Body of pancreas (tissue), 4 donors: ENCODE measurements at regions not wholly inside any gene's neighbourhood (a gene's known extent, or its start where the extent isn't known, plus 50 kb on each side); places are given as distances from the start of the nearest gene placed in this dataset.

ENCODE experiments used
- ATAC-seq: fragments of 150-250 bp; one replicate; pipeline ENCODE4 v1.9.1; 2016
- DNase-seq, 4 donors: peaks; one replicate each; pipeline ENCODE4 v3.0.0-alpha.2; 2019
- H3K27ac ChIP-seq, 4 donors: fragments of 200-600 bp; sonication (generic); 1 replicate in 3 of 4; 2 replicates in 1 of 4; pipeline versions ENCODE4 v1.5.1 to v1.6.1; 2016 to 2019; ENCODE audit warnings: mild to moderate bottlenecking in 1 of 4, mixed read lengths in 1 of 4, moderate library complexity in 1 of 4
- H3K27me3 ChIP-seq, 2 donors: fragments of 200-600 bp; sonication (generic); one replicate each; pipeline ENCODE4 v1.6.0; 2016; ENCODE audit warnings: mild to moderate bottlenecking in 1 of 2
- H3K36me3 ChIP-seq, 2 donors: fragments of 200-600 bp; sonication (generic); replicated peaks in 1 of 2; 2 replicates each; pipeline ENCODE4 v1.5.1; 2016; ENCODE audit warnings: low read depth in 2 of 2; ENCODE audit not compliant: insufficient read depth in 1 of 2
- H3K4me1 ChIP-seq: fragments of 200-600 bp; sonication (generic); one replicate; pipeline ENCODE4 v1.6.0; 2016
- H3K4me3 ChIP-seq, 2 donors: fragments of 200-600 bp; sonication (generic); 1 replicate in 1 of 2; 2 replicates in 1 of 2; pipeline ENCODE4 v1.5.1; 2016 to 2019
- H3K9me3 ChIP-seq, 3 donors: fragments of 200-600 bp; sonication (generic); 1 replicate in 2 of 3; 2 replicates in 1 of 3; pipeline ENCODE4 v1.5.1; 2016
- POLR2A ChIP-seq, 3 donors: fragments of 450-650 bp; IDR thresholded peaks; one replicate each; pipeline ENCODE4 v1.6.1; 2016; ENCODE audit warnings: antibody characterized with exemption in 3 of 3, mild to moderate bottlenecking in 2 of 3
- WGBS, 2 donors: methylation state at CpG; one replicate each; pipeline ENCODE4 v1.1.5; 2017; 5-methylcytosine and 5-hydroxymethylcytosine counted together
- intact Hi-C: fragments of 100-400 bp; cut with DNase I; formaldehyde crosslinking; loops from one replicate; pipeline ENCODE4 v1.15.1; 2023
- TF ChIP-seq, protein P1 (sequence below), 7 experiments: fragments of 450-650 bp in 4 of 7; fragments of 200-600 bp in 3 of 7; sonication (generic) in 3 of 7; IDR thresholded peaks; one replicate each; pipeline ENCODE4 v1.5.1; 2016 to 2019; ENCODE audit warnings: antibody characterized with exemption in 7 of 7

DNA sequence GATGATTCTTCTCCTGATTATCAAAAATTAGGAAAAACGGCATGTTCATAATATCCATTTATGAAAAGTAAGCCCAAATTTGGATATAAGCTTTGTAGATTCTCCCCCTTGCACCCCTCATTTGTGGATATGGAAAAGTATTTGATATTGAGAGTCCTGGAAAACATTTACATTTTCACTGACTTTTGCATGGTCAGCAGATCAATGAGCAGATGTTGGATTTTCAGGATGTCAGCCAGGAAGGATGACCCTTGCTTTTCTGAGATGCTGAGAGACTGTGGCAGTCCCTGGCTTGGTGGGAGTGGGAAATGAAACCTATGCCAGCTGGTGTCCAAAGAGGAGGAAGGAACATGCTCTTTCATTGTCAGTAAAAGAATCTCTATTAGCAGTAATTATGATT is 410.8 kb downstream of the DMAC1 start:
- H3K4me3 ChIP-seq = no peak overlapping the region
- 75 to 89% methylated on average over 1 of the region's 1 CpG for WGBS, 2 donors
- H3K4me1 ChIP-seq = no peaks in the 10 kb centered on the region
- H3K27me3 ChIP-seq = no peaks in the 10 kb centered on the region
- DNase-seq (no peak), ATAC-seq (no peak)
- no peaks in the 10 kb centered on the region for H3K36me3 ChIP-seq
- TF ChIP-seq POLR2A (IDR thresholded peaks at IDR 0.05) = no peak
- TF ChIP-seq, protein P1, sequence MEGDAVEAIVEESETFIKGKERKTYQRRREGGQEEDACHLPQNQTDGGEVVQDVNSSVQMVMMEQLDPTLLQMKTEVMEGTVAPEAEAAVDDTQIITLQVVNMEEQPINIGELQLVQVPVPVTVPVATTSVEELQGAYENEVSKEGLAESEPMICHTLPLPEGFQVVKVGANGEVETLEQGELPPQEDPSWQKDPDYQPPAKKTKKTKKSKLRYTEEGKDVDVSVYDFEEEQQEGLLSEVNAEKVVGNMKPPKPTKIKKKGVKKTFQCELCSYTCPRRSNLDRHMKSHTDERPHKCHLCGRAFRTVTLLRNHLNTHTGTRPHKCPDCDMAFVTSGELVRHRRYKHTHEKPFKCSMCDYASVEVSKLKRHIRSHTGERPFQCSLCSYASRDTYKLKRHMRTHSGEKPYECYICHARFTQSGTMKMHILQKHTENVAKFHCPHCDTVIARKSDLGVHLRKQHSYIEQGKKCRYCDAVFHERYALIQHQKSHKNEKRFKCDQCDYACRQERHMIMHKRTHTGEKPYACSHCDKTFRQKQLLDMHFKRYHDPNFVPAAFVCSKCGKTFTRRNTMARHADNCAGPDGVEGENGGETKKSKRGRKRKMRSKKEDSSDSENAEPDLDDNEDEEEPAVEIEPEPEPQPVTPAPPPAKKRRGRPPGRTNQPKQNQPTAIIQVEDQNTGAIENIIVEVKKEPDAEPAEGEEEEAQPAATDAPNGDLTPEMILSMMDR (IDR thresholded peaks at IDR 0.05) = no peak
- H3K9me3 ChIP-seq = no peaks in the 10 kb centered on the region
- intact Hi-C loops = no loop called here
- no peak overlapping the region for H3K27ac ChIP-seq

DNA sequence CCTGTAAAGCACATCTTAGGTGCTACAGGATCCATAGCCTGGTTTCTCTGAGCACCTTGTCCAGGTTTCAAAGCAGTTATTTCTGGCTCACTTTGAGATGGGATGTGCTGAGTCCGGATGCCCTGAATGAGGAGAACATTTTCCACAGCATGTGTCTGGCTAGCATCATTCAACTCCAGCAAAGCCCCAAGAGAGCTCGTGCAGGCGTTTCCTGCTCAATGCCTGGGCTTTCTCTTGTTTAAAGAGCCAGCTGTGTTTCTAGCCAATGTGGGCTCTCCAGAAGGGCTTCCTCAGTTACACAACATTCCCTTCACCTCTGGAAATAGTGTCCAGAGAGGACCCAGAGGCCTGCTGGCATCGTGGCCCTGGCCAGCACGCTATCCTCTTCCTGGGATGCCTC is 411.7 kb downstream of the DMAC1 start:
- WGBS, 2 donors = 51 to 64% methylated on average over 5 of the region's 5 CpGs
- H3K27me3 ChIP-seq = no peaks in the 10 kb centered on the region
- no peak for TF ChIP-seq POLR2A (IDR thresholded peaks at IDR 0.05)
- TF ChIP-seq, protein P1 (IDR thresholded peaks at IDR 0.05) = no peak

DNA sequence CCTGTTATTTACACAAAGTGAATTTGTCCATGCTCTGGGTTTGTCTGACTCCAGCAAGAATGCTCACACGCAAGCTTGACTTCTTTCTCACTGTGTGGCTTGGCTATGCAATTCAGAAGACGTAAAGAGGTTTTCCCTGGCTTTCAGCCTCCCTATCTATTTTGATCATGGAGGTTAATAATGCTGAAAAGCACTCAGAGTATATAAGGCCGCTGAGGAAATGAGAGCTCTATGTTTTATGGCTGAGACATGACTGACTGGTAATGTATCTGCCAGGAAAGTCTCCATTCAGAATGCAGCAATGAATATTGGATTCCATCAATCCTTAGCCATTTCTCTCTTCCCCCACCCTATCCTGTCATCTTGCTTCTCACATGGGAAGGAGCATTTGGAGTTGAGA is 417.3 kb downstream of the DMAC1 start:
- no peak for TF ChIP-seq POLR2A (IDR thresholded peaks at IDR 0.05)
- TF ChIP-seq, protein P1 (IDR thresholded peaks at IDR 0.05) = no peak
- H3K27me3 ChIP-seq = no peaks in the 10 kb centered on the region
- 70 to 73% methylated on average over 3 of the region's 3 CpGs for WGBS, 2 donors
- no peaks in the 10 kb centered on the region for H3K36me3 ChIP-seq
- no peak overlapping the region for H3K27ac ChIP-seq
- intact Hi-C loops = no loop called here
- no peak overlapping the region for H3K4me3 ChIP-seq
- H3K4me1 ChIP-seq = no peaks in the 10 kb centered on the region
- ATAC-seq = no peak
- H3K9me3 ChIP-seq = no peaks in the 10 kb centered on the region
- no peak for DNase-seq

More for the DNA sequence above, 411.7 kb downstream of the DMAC1 start:
- no peaks in the 10 kb centered on the region for H3K9me3 ChIP-seq
- no peak overlapping the region for H3K27ac ChIP-seq
- H3K4me3 ChIP-seq = no peak overlapping the region
- ATAC-seq (no peak), DNase-seq (no peak)
- H3K4me1 ChIP-seq = no peaks in the 10 kb centered on the region
- no peaks in the 10 kb centered on the region for H3K36me3 ChIP-seq
- intact Hi-C loops = no loop called here

- no peaks in the 10 kb centered on the region for H3K4me1 ChIP-seq
- intact Hi-C loops = no loop called here
- WGBS, 2 donors = 55 to 59% methylated on average over 2 of the region's 2 CpGs
- DNase-seq = no peak
- H3K4me3 ChIP-seq = no peak overlapping the region
- H3K27ac ChIP-seq = no peak overlapping the region
- TF ChIP-seq POLR2A (IDR thresholded peaks at IDR 0.05) = no peak
- TF ChIP-seq, protein P1 (IDR thresholded peaks at IDR 0.05) = no peak
- no peak for ATAC-seq
- H3K36me3 ChIP-seq = no peaks in the 10 kb centered on the region
- no peaks in the 10 kb centered on the region for H3K27me3 ChIP-seq
- peaks cover 0 to 8% (median 0%) of the 10 kb centered on the region in 3 donors for H3K9me3 ChIP-seq
Measured at GRCh38 chr9:7377489-7377888, 422.1 kb downstream of the DMAC1 start.

DNA sequence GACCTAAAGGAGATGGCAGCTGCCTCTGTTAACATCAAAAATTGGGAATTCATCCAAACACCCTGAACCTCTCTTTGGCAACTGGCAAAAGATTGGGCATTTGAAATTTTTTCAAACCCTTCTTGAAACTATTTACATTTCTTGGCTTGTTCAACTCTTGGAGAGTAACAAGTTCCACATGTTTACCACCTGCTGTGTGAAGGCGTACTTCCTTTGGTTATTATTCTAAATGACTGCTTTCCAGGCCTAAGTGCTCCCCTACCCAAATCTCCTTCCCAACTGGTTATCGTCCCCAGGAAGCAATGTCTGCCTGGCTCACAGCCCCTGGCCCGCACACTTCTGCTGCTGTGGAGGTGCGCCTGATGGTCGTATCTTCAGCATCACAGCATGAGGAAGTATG is 422.7 kb downstream of the DMAC1 start:
- H3K36me3 ChIP-seq = no peaks in the 10 kb centered on the region
- ATAC-seq (no peak), DNase-seq (no peak)
- peaks cover 0 to 8% (median 0%) of the 10 kb centered on the region in 3 donors for H3K9me3 ChIP-seq
- no peak overlapping the region for H3K27ac ChIP-seq
- intact Hi-C loops = no loop called here
- TF ChIP-seq, protein P1 (IDR thresholded peaks at IDR 0.05) = no peak
- TF ChIP-seq POLR2A (IDR thresholded peaks at IDR 0.05) = no peak
- no peaks in the 10 kb centered on the region for H3K4me1 ChIP-seq
- no peaks in the 10 kb centered on the region for H3K27me3 ChIP-seq
- H3K4me3 ChIP-seq = no peak overlapping the region
- WGBS, 2 donors = 73 to 82% methylated on average over 5 of the region's 5 CpGs
